ENCODE measurements at regions not wholly inside any gene's neighbourhood (a gene's known extent, or its start where the extent isn't known, plus 50 kb on each side); places are given as distances from the start of the nearest gene placed in this dataset.

DNA sequence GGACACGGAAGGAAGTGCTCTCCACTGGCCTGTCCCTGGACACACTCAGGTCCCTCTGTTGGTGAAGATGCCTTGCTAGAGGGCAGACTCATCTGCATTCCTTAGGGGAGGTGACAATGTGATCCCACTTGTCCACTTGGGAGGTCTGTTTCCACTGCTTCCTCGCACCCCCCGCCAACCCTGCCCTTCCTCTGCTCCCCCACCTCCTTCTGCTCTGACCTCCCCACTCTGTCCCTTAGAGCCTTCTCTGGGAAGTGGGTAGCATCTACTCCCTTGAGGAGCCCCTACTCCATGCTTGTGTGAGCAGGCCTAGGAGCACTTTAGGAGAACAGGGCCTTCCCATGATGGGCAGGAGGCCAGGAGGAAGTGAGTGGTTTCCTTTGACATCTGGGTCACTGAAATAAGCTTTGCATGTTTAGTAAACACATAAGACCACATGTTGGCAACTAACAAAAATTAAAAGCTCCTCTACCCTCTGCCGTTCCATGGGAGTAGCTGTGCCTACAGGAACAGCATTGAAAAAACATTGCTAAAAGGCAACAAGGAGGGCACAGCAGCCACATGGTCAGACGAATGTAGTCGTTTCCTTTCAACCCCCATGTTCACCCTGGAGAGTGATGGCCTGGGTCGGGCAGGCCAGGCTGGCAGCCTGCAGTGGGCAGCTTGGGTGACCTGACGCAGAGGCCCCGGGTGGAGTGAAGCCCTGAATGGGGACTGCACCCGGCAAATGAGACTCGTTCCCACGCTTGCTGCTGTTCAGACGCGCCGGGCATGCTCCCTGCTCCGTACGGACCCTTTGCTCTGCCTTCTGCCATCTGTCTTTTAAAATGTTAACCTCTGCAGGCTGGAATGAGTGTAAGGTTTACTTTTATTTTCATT, 634.0 kb downstream of the IRX1 start:
- DNase-seq (ENCODE audit: low read depth) = no peak

DNA sequence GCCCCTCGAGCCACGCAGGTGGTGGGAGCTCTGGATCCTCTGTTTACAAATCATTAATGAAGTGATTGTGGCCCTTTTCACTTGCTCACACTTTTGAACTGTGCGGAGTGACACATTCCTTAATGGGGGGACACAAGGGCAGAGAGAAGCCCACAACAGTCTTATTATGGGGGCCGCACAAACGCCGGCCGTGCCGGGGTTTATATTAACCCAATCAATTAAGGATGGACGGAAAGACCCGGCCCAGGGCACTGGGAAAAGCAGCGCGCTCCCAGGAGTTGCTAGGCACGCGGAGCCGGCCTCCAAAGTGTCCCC, 634.8 kb downstream of the IRX1 start:
- no peak for DNase-seq (ENCODE audit: low read depth)

GRCh38 chr5:4230786-4231641, 635.4 kb downstream of the IRX1 start:
- no peak for DNase-seq (ENCODE audit: low read depth)

- no peak for DNase-seq (ENCODE audit: low read depth)
Measured at GRCh38 chr5:4232084-4232483, 636.5 kb downstream of the IRX1 start.

DNA sequence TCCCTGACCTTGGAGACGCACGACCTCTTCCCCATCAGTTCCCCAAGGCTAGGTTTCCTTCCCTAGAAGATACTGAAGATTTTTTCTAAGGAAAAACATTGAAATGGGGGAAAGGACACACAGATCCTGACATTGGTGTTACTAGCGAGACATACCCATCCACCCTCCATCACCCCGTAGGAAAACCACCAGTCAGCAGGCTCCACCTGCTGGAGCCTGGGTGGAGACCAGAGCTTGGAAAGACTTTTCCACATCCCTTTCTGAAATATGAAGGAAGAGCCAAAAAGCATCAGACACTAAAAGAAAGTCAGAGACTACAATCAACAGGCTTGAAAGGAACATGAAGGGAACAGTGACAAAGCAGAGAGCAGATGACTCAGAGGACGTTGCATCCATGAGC, 638.0 kb downstream of the IRX1 start:
- no peak for DNase-seq (ENCODE audit: low read depth)

DNA sequence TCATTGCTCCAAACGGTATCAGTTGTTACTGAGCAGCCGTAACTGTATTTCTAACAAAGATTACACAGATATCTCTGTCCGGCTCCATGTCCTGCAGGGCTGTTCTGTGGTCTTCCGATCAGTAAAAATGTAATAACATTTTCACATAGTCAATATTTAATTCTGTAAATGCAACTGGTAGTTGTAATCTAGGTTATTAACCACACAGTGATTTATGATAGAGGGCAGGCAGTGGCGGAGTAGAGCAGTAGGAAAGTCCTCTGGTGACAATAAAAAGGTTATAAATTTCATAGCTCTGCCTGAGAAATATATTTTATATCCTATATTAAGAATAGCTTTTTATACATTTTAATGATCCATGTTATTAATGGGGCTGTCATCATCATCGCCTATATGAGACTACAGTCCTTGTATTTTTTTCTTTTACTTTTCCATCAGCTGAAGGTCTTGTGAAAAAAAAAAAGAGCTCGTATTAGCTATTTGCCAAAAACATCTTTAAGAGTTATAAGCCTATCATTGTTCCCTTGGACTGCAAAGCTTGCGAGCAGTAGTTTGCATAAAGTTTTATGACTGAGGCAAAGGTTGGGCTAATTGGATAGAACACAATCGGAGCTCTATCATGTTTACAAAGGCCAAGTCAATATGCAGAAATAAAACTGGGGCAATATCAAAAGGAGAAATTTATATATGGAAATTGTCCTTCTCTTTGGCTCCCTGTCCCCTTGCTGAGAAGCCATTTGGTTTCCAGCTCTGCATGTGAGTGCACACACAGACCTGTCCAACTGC, 648.0 kb downstream of the IRX1 start:
- DNase-seq (ENCODE audit: low read depth) = no peak

GRCh38 chr5:4244306-4244705, 648.7 kb downstream of the IRX1 start:
- DNase-seq (ENCODE audit: low read depth) = no peak

DNA sequence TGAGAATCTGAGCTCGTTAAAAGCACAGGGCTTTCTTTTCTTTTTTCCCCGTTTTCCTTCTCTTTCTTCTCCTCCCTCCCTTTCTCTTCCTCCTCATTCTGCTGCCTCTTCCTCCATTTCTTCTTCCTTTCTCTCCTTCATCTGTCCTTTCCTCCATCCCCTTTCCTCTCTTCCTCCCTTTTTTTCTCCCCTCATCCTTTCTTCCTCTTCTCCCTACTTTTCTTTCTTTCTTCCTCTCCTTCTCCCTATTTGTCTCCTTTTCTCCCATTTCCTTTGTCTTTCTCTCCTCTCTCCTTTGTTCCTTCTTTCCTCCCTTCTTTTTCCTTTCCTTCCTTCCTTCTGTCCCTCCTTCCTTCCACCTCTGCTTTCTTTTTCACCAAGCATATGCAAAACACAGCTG, 649.4 kb downstream of the IRX1 start:
- no peak for DNase-seq (ENCODE audit: low read depth)

DNA sequence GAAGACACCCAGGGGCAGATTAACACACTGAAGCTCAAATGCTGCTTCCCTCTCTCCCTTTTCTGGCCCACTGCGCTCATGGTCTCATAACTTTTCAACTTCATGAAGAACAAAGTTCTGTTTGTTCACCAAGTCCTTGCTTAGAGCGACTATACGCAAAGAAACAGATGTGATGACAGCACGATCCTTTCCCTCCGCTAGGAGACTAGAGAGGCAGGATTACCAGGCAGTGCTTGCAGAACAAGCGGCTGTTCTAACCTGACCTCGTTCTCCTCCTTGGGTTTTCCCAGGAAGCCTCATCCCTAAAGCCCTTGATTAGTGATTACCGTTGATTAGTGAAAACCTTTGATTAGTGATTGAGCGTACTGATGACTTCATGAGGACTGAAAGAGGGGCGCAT, 649.9 kb downstream of the IRX1 start:
- no peak for DNase-seq (ENCODE audit: low read depth)

DNA sequence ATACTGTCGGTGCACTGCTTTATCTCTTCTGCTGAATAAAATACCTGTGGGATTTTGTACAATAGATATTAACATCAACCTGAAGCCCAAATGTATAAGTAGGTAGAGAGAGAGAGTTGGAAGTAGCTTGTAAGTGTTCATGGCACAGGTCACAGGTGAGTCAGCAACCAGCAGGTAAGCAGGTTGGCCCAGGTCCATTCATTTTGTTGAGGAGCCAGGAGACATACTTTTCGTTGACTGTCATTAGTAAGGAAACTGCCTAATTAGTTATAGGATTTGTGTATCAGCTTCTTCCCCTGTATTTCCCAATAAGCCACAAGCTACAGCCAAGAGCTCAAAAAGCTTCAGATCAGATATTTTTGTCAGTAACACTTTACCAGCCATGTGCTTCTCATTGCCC, 650.8 kb downstream of the IRX1 start:
- no peak for DNase-seq (ENCODE audit: low read depth)

DNA sequence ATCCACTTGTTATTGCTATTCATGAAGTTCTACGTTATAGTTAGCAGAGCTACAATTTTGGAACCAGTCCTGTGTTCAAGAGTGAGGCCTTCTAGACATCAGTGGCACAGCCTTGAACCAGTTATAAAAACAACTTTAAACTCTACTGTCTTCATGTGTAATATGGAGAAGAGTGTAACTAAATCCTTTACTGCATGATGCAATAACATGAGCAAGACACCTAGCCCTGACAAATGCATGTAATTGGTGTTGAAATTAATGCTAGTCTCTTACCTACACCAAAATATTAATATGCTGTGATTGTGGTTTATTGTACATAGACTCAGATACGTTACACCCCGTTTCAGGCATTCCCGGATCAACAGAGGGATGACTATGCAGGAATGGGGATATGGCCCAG, 654.6 kb downstream of the IRX1 start:
- DNase-seq (ENCODE audit: low read depth) = no peak

DNA sequence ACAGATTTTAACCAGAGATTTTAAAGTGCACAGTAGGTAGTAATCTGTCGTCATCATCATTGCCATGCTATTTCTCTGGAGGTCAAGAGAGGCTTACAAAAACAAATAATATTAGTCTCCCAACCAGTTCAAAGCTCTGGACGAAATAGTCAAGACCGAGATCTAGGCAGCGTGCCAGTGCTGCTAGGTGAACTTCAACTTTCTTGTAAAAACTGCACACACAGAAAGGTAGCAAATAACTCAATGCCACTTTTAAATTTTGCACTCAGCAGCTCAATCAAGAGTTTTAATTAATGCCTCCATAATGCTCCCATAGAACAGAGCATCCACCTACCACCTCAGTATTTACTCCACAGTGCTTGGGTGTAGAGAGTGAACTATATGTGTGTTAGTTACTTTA, 656.8 kb downstream of the IRX1 start:
- no peak for DNase-seq (ENCODE audit: low read depth)

DNA sequence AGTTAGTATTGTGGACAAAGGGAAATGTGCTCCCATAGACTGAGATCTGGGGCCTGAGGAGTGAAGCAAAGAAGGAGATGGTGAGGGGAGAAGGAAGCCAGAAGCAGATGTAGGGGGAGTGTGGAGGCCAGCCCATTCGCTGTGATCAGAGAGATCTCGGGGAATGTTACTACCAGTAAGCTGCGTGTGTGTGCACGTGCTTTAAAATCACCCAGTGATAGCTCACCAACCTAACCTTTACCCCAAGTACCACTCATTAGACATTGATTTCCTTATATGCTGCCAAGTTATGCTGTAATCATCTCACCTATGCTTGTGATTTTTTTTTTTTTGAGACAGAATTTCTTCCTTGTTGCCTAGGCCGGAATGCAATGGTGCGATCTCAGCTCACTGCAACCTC, 659.1 kb downstream of the IRX1 start:
- no peak for DNase-seq (ENCODE audit: low read depth)

DNA sequence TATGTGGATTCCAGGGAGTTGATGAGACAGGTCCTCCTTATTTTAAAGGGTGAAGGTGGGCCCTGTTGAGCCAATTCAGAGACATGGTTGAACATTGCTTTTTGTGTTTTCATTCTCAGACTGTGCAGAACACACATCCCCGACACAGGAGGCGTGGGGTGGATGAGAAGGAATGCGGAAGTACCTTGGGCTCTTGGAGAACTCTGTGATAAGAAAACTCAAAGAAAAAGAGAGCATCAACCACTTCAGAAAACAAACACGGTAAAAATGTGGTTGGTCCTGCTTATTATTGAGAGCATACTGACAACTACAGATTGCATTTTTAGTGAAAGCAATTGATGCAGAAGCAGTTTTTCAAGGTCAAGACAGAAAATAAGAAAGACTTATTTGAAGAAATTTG, 659.8 kb downstream of the IRX1 start:
- no peak for DNase-seq (ENCODE audit: low read depth)

DNA sequence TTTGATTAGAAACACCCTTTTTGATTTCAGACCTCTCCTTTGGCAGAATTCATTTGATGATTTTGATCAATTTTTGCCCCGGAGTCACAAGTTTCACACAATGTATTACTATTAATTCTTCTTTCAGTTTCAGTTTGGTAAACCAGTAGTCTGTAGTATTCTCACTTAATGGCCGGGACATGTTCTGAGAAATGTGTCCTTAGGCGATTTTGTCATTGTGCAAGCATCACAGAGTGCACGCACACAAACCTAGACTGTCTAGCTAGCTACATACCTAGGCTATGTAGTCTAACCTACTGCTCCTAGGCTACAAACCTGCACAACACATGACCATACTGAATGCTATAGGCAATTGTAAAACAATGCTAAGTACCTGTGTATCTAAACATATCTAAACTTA, 662.5 kb downstream of the IRX1 start:
- DNase-seq (ENCODE audit: low read depth) = no peak

GRCh38 chr5:4271193-4271592, 675.6 kb downstream of the IRX1 start:
- no peak for DNase-seq (ENCODE audit: low read depth)

DNA sequence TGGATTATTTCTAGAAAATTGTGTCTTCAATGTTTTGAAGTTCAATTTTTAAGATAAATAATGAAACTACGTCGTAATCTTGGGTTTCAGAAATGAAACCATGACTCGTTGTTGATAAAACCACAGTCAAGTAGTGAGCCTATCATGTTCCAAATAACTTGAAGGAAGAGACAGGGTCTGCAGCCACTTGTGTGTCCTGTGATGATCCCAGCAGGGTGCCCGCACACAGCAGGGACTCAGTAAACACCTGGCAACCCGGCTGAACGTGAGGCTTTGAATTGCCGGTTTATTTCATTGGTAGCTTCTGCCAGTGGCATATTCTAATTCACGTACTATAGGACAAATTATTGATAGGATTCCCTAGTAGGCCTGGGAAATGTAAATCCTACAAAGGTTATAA, 679.6 kb downstream of the IRX1 start:
- DNase-seq (ENCODE audit: low read depth) = no peak

GRCh38 chr5:4294878-4295277, 699.2 kb downstream of the IRX1 start:
- no peak for DNase-seq (ENCODE audit: low read depth)

GRCh38 chr5:4295663-4296339, 700.2 kb downstream of the IRX1 start:
- no peak for DNase-seq (ENCODE audit: low read depth)

DNA sequence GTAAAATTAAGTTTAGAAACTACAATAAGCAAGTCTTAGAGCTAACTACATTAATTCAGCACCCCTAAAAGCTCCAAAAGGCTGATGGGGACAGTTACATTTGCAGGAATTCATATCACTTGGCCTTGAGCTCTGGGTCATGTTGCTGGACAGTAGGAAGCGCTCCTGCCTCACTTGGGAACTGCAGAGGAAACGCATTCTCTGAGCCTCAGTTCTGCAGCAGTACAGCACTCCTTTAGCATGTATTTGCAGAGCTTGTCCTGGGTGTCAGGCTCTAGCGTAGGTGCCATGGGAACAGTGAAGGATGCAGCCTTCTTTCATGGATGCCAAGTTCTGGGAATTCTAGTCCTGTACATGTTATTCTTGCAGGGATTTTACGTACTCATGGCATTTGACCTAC, 710.4 kb downstream of the IRX1 start:
- no peak for DNase-seq (ENCODE audit: low read depth)

DNA sequence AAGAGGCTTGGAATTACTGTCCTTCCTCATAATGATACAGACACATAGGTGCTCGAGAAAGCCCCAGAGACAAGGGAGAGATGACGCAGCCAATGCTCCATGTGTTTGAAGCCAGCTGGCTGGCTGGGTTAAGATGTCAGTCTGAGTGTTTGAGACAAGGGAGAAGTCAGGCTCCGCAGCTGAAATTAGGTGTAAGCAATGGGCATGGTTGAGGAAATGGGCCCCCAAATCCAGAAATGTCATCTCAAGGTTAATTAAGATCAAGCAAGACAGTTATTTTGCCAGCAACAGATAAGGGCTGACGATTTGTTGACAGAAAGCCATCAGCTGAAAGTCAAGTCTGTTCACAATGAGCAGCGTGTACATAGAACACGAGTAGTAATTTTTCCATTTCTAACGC, 713.4 kb downstream of the IRX1 start:
- DNase-seq (ENCODE audit: low read depth) = no peak

DNA sequence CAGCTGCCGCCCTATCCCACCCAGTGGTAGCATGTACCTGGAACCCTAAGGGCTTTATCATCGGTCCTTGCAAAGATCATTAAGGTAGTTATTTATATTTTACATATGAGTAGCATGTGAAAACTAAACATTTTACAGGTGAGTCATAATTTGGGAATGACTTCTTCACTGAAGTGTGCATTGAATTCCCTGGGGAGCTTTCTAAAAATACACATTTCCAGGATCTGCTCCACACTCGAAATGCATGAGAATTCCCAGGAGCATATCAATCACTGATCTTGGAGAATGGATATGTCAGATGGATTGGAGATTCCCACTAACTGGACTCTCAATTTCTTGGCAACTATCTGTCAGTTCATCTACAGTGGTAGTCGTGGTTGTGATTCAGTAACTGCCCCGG, 717.5 kb downstream of the IRX1 start:
- no peak for DNase-seq (ENCODE audit: low read depth)
